ENCODE measurements at regions not wholly inside any gene's neighbourhood (a gene's known extent, or its start where the extent isn't known, plus 50 kb on each side); places are given as distances from the start of the nearest gene placed in this dataset.

- no peak overlapping the region for H3K4me3 ChIP-seq (ENCODE audit: low read length)
- Mint-ChIP-seq H3K27ac (no peak overlapping the region), H3K27me3 (no peaks in the 10 kb centered on the region), H3K9me3 (no peaks in the 10 kb centered on the region), H3K36me3 (ENCODE audit: low read depth) (no peaks in the 10 kb centered on the region), H3K4me1 (ENCODE audit: low read depth) (peaks cover 5% of the 10 kb centered on the region), H3K4me3 (no peak overlapping the region)
- peaks cover 5% of the 10 kb centered on the region for H3K4me1 ChIP-seq (ENCODE audit: insufficient read depth, low read length)
- no peaks in the 10 kb centered on the region for H3K36me3 ChIP-seq (ENCODE audit: insufficient read depth, low read length)
- no peak overlapping the region for H3K27ac ChIP-seq (ENCODE audit: low read depth in 1 of 2, low read length in 2 of 2)
- no peak for TF ChIP-seq CTCF (IDR thresholded peaks at IDR 0.05)
- DNase-seq (no peak), ATAC-seq (ENCODE audit: poor library complexity) (no peak)
- no peaks in the 10 kb centered on the region for H3K9me3 ChIP-seq (ENCODE audit: control insufficient read depth in 1 of 2, insufficient read depth in 1 of 2, low read length in 2 of 2)
- ChIA-PET CTCF (no interaction called here), POLR2A (no interaction called here)
- H3K27me3 ChIP-seq (ENCODE audit: control insufficient read depth in 1 of 2, insufficient read depth in 2 of 2, low read length in 2 of 2): peaks cover 0 to 2% of the 10 kb centered on the region in 2 experiments
- intact Hi-C loops (cut with DNase I, micrococcal nuclease): no loop called here
Observed at GRCh38 chr18:59842947-59843346, 56.8 kb upstream of the PMAIP1 start.

GRCh38 chr18:59839931-59840685 lies 59.7 kb upstream of the PMAIP1 start:
- H3K36me3 ChIP-seq (ENCODE audit: insufficient read depth, low read length): no peaks in the 10 kb centered on the region
- Mint-ChIP-seq H3K9me3 (no peaks in the 10 kb centered on the region), H3K36me3 (ENCODE audit: low read depth) (no peaks in the 10 kb centered on the region), H3K27me3 (no peaks in the 10 kb centered on the region), H3K4me3 (no peak overlapping the region), H3K27ac (no peak overlapping the region), H3K4me1 (ENCODE audit: low read depth) (no peaks in the 10 kb centered on the region)
- DNase-seq: no peak
- no peak for TF ChIP-seq CTCF (IDR thresholded peaks at IDR 0.05)
- ATAC-seq (ENCODE audit: poor library complexity): no peak
- H3K4me3 ChIP-seq (ENCODE audit: low read length): no peak overlapping the region
- no peaks in the 10 kb centered on the region for H3K4me1 ChIP-seq (ENCODE audit: insufficient read depth, low read length)
- H3K27me3 ChIP-seq (ENCODE audit: control insufficient read depth in 1 of 2, insufficient read depth in 2 of 2, low read length in 2 of 2): peaks cover 0 to 2% of the 10 kb centered on the region in 2 experiments
- CTCF ChIA-PET: no interaction called here
- intact Hi-C loops (cut with DNase I, micrococcal nuclease): loop anchor here (5.0 kb wide), 1 partner anchor 707 kb away; no protein-coding TSS in a partner anchor
- no peaks in the 10 kb centered on the region for H3K9me3 ChIP-seq (ENCODE audit: control insufficient read depth in 1 of 2, insufficient read depth in 1 of 2, low read length in 2 of 2)
- H3K27ac ChIP-seq (ENCODE audit: low read depth in 1 of 2, low read length in 2 of 2): no peak overlapping the region
- POLR2A ChIA-PET: no interaction called here

GRCh38 chr18:59839246-59839645 lies 60.5 kb upstream of the PMAIP1 start:
- POLR2A ChIA-PET: no interaction called here
- no peak for ATAC-seq (ENCODE audit: poor library complexity)
- DNase-seq: no peak
- Histone ChIP-seq H3K27me3 (ENCODE audit: control insufficient read depth in 1 of 2, insufficient read depth in 2 of 2, low read length in 2 of 2) (peaks cover 0 to 2% of the 10 kb centered on the region in 2 experiments), H3K9me3 (ENCODE audit: control insufficient read depth in 1 of 2, insufficient read depth in 1 of 2, low read length in 2 of 2) (no peaks in the 10 kb centered on the region), H3K4me3 (ENCODE audit: low read length) (no peak overlapping the region), H3K36me3 (ENCODE audit: insufficient read depth, low read length) (no peaks in the 10 kb centered on the region), H3K27ac (ENCODE audit: low read depth in 1 of 2, low read length in 2 of 2) (no peak overlapping the region), H3K4me1 (ENCODE audit: insufficient read depth, low read length) (no peaks in the 10 kb centered on the region)
- intact Hi-C loops (cut with DNase I, micrococcal nuclease): loop anchor here (5.0 kb wide), 1 partner anchor 708 kb away; no protein-coding TSS in a partner anchor
- no peaks in the 10 kb centered on the region for H3K9me3 Mint-ChIP-seq
- H3K4me1 Mint-ChIP-seq (ENCODE audit: low read depth): no peaks in the 10 kb centered on the region
- TF ChIP-seq CTCF (IDR thresholded peaks at IDR 0.05): no peak
- no peaks in the 10 kb centered on the region for H3K27me3 Mint-ChIP-seq
- CTCF ChIA-PET: no interaction called here
- no peak overlapping the region for H3K27ac Mint-ChIP-seq
- H3K36me3 Mint-ChIP-seq (ENCODE audit: low read depth): no peaks in the 10 kb centered on the region
- H3K4me3 Mint-ChIP-seq: no peak overlapping the region

Measured in CD4-positive, alpha-beta T cell (primary cell).